Stimulated activated CD8-positive, alpha-beta memory T cell treated with anti-CD3 and anti-CD28 coated beads, Interleukin-12 subunit alpha, Interleukin-12 subunit beta, amount 100 ng/mL, for 1 hour (primary cell): ENCODE measurements at regions not wholly inside any gene's neighbourhood (a gene's known extent, or its start where the extent isn't known, plus 50 kb on each side); places are given as distances from the start of the nearest gene placed in this dataset.
"Not testable (repeated sequence)": the region's sequence is repeated elsewhere in the genome, so short reads cannot be mapped to it uniquely, and the experiment has no call there.

Source experiments
- DNase-seq: peaks from one replicate; pipeline ENCODE4 v3.0.0-alpha.2; 2020; ENCODE audit warnings: low read depth

DNA sequence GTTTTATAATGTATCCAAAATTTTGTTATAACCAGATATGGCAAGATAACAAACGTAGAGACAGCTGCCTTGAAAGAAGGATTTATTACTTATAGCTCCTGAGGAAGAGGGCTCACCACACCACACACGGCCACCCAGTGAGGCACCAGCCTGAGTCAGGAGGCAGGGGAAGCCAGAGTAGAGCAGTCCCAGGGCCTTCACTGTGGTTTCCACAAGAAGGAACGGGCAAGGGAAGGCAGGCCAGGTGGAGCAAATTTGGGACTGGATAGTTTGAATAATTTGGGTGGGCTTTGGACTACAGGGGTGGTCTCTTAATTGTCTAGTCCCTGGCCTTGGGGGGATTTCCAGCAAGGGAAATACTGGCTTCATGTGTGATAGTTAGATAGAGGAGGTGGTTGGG is 72.5 kb downstream of the RRAGC start:
- no peak for DNase-seq

DNA sequence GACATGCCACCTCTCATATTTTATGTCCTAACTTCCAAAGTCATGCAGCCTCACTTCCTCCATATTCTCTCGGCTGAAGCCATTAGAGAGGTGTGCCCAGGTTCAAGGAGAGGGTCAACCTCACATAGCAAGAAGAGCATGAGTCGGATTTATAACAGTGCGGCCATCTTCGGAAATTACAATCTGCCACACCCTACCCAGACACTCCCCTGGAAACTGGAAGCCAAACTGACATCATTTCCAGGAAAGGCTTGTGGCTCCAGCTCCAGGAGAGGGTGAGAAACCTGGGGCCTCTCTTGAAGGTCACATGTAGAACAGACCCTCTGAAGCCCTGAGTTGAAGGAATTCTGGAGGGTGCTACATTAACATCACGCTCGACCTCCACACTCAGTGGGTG is 73.5 kb downstream of the RRAGC start:
- DNase-seq, result no peak

DNA sequence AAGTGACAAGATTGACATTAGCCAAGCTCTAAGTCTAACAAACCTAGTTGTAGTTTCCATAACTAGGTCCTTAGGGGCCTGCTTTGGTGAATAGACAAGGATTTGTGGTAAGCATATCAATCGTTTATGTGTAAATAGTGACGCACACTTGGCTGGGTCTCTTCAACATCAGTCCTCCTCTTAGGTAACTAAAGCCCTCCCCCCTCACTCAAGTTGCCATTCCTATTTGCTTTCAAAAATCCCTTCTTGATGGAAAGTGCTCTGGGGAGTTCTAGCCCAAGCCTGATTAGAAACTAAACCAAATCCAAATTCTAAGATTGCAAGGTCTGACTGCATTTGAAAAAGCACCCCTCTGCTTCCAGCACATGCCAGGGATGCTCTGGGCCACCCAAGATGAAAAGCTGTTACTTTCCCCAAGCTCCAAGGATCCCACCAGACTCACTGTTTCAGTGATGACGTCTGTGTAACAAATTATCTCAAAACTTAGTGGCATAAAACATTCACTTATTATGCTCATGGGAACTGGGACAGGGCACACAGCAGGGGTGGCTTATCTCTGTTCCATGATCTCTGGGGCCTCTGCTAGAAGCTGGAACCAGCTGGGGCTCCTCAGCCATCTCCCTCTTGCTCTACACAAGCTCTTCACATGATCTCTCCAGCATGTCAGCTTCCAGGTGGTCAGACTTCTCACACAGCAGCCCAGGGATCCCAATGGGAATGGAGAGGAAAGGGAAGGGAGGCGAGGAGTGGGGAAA is 74.1 kb downstream of the RRAGC start:
- no peak for DNase-seq

DNA sequence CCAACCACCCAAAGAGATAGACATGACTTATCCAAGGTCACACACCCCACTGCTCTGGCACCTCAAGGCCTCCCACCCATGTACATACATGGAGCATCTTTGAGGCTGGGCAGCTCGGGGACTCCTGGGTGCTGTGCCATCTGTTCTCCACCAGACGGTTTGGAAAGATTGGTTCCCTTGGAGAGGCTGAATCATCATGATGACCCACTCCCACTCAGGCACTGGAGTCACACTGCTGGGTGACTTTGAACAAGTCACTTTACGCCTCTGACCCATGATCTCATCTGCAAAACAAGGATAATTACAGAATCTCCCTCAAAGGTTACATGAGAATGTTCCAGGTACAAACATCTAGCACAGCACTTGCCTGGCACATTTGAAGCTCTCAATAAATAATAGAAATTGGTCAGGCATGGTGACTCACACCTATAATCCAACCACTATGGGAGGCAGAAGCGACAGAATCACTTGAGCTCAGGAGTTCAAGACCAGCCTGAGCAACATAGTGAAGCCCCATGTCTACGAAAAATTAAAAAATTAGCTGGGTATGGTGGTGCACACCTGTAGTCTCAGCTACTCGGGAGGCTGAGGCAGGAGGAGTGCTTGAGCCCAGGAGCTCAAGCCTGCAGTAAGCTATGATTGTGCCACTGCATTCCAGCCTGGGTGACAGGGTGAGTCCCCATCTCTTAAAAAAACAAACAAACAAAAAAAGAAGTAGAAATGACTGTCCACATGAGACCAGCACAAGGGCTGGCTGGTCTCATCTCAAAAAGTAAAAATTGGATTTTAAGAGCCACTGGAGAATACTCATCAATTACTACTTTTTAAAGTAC is 74.9 kb downstream of the RRAGC start:
- no peak for DNase-seq

DNA sequence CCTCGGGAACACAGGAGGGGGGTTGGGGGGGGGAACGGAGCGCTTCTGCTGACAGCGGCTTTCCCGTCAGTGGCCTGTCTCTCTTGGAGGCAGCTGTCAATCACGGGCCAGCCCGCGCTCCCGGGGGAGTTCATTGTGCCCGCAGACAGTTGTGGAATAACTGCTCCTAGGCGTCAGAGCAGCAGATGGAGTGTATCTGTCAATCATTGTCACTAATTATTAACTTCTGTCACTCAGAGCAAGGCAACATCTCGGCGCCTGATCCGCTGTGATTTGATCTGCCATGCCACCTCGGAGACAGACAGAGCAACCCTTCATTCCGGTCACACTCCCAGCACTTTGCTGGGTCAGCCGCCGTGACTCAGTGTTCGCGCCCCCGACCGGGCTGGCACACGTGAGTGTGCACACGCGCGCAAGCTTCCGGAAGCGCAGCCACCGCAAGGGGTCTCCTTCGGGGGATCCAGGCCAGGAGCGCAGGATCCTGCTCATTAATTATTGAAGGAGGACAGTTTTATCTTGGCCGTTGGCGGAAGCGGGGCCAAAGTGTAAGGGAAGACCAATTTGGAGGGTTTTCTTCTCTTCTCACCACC is 75.8 kb downstream of the RRAGC start:
- DNase-seq, result no peak

DNA sequence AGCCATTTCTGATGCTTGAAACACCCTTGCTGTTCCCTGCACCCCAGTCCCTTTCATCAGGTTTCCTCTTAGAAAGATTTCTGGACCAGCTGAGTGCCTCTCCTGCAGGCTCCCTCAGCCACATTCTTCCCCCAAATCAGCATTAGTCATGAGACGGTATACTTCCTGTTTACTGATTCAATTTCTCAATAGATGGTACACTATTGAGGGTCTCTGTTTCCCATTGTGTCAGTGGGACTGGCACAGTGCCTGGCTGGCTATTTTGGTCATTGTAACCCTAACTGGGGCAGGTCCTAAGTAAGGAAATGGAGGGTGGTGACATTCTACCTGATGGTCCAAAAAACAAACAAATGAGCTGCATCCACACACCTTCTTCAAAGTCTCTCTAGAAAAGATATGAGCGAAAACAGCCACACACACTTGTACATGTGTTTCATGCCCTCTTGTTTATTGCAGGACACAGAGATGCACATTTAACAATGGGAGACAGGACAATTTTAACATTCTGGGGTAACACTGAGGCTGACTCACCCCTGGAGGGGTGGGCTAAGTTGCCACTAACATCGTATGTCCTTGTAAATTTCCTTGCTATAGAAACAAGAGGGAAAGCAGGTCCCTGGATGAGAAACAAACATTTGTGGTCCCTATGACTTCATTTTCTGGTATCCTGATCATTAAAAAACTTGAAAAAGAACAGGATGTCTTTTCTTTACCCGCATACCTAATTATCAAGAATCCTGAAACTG is 77.5 kb downstream of the RRAGC start:
- DNase-seq, result no peak

DNA sequence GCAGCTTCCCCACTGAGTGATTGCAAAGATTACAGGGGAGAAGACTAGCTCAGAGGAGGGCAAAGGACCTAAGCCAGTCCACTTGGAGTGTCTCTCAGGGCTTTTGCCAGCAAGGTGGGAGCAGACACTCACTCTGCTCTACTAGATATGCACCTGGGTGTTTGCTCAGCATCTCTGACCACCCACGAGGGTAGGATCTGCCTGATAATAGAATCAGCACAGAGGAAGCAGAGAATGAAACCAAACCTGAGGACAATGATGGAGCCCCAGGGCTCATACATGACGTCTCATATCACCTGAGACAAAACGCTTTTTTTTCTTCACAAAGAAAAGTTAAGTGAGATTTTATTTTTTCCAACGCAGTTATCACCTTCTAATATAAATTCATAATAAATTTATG is 79.4 kb downstream of the RRAGC start:
- DNase-seq, result no peak

DNA sequence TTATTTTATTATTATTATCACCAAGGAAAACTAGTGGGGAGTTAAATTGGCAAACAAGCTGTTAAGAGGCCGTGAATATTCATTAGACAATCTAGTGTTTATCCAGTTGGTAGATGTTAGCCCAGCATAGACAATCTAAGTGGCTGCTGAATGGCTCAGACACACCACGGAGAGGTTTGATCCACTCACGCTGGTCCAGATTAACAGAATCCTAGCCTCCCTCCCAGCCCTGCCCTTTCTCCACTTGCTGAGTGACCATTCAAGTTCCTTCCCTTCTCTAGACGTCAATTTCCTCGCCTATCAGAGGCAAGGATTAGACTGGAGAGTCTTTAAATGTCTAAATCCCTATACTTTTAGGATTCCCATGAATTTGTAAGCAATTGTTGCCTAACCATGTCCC is 80.1 kb downstream of the RRAGC start:
- DNase-seq, result no peak

DNA sequence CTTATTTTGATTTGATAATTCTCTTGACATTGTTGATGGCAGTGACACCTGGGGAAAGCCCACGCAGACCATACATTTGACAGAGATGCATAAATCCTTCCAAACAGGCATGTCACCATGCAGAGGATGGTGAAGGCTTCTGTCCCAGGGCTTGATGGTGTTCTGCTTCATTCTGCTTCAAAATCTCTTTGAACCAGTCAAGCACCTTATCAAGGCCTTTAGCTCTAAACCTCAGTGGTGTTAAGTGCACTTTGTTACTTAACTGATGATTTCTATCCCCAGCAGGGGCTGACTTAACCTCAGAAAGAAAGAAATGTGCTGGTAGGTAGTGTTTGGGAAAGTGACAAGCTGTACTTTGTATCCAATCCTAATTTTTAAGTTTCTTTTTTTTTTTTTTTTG is 81.1 kb downstream of the RRAGC start:
- no peak for DNase-seq

DNA sequence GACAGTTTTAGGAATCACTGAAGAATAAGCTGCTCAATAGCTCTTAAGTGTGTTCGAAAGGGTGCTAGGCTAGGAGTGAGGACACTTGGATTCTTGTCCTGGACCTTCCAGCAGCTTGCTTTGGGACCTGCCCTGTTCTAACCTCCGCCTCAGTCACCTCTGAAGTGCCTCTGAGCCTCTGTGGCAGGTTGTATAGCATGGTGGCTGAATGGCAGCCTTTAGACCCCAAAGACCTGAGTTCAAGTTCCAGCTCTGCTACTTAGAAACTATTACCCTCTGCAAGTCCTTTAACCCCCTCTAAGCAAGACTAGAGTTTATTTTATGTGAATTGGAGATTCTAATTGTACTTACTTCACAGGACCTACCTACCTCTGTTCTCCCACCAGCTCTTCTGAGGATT is 81.5 kb downstream of the RRAGC start:
- DNase-seq, result no peak

DNA sequence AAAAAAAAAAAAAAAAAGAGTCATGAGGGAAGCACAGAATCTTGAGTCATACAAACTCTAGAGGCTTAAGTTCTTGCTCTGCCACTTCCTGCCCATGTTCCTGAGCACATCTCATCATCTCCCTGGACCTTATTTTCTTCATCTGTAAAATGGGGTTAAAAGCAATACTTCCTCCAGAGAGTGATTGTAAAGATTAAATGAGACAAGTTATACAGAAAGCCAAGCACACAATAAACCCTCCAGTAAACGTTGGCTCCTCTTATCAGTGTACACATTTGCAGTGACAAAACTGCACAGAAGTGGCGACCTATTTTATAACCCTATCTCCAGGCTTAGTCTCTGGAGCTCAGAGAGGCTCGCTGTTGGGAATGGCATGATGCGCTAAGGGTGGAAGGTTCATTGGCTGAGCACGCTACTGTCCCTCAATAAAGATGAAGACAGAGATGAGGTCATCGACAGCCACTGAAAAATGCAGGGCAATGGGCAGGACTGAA is 82.1 kb downstream of the RRAGC start:
- no peak for DNase-seq

DNA sequence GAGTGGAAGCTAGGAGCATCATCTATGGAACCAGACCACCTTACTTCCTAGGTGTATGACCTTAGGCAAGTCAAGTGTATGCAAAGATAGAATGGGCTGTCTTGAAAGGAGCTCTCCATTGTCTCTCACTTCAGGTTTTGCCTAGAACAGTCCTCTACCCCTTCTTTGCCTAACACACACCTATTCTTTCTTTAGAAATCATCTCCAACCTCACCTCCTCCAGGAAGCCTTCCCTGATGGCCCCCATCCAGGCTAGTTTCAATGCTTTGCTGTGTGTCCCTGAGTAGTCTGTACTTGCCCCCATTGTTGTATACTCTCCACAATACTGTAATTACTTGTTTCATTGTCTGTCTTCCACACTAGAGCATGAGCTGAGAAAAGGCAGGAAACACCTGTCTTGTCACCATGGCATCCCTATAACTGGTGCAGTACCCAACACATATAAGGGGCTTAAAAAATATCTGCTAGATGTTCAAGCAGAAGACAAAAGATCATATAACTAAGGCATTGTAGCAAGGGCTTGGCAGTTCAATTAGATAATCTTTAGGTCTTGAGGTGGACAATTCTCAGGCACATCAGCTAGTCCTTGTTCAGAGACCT is 83.0 kb downstream of the RRAGC start:
- no peak for DNase-seq

DNA sequence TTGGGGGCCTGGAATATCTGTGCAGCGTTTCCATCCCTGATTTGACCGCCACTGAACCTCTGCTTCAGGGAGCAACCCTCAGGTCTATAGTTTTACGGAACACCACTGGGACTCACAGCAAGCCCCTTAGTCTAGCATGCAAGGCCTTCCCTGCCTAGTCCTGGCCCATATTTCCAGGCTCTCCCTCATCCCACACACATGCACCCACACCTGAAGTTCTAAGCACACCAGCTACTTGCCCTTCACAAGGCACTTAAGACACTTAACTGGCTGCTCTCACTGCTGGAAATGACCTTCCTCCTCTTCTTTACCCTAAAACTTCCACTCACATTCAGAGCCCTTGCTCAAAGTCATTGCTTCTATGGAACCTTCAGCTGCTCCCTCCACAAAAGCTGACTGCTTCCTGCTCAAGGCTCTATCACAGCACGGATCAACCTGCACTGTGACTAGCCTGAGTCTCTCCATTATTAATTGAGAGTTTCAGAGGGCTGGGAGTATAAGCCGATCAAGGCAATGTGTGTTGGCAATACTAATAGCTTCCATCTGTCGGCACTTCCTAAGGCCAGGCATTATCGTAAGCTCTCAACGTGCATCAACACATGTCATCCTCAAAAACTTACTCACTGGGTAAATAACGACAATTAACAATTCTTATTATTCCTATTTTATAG is 84.3 kb downstream of the RRAGC start:
- DNase-seq, result no peak

DNA sequence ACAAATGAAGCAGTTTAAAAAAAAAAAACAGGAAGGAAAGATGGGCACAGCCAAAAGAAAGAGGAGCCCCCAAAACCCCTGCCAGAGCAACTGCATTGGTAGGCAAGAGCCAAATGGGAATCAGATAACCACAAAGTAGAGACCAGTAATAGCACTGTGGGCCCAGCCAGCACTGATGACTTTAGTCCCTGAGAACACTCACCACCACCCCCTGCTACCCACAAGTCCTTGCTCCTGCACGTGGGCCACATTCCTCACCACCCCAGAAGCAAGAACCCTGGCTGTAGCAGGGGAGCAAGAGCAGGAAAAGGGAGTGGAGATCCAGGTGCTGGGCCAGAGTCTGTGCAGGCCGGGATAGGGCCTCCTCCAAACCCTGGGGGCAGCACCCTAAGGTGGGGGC is 86.1 kb downstream of the RRAGC start:
- no peak for DNase-seq

DNA sequence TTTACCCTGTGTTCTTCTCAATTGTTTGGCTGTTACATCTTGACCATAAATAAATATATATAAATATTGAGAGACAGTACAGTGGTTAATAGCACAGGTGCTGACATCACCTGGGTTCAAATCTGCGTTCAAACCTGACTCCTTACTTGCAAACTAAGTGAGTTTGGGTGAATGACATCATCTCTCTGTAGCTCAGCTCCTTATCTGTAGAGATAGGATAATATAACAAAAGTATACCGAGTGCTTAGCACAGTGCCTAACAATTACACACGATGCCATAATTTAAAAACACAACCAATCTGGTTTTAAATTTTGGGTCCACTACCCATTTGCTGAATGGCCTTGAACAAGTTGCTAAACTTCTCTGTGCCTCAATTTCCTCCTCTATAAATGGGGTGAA is 86.6 kb downstream of the RRAGC start:
- no peak for DNase-seq

DNA sequence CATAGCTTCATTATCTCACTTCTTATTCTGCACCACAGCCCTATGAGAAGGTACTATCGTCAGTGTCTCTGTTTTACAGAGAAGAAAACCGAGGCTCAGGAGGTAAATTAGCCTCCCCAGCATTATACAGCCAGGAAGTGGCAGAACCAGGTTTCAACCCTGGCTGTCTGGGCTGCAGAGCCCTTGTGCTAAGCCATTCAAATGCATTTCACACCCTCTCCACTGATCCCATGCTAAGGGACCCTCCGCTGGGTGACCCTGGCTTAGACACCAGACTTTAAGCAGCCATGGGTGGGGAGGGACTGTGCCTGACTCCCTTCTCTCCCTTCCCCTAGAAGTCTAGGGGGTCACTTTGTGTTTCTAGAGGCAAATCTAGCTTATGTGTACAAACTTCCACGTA is 87.5 kb downstream of the RRAGC start:
- DNase-seq, result no peak

DNA sequence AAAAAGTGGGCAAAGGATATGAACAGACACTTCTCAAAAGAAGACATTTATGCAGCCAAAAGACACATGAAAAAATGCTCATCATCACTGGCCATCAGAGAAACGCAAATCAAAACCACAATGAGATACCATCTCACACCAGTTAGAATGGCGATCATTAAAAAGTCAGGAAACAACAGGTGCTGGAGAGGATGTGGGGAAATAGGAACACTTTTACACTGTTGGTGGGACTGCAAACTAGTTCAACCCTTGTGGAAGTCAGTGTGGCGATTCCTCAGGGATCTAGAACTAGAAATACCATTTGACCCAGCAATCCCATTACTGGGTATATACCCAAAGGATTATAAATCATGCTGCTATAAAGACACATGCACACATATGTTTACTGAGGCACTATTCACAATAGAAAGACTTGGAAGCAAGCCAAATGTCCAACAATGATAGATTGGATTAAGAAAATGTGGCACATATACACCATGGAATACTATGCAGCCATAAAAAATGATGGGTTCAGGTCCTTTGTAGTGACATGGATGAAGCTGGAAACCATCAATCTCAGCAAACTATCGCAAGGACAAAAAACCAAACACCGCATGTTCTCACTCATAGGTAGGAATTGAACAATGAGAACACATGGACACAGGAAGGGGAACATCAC is 88.9 kb downstream of the RRAGC start:
- not testable (repeated sequence) for DNase-seq

DNA sequence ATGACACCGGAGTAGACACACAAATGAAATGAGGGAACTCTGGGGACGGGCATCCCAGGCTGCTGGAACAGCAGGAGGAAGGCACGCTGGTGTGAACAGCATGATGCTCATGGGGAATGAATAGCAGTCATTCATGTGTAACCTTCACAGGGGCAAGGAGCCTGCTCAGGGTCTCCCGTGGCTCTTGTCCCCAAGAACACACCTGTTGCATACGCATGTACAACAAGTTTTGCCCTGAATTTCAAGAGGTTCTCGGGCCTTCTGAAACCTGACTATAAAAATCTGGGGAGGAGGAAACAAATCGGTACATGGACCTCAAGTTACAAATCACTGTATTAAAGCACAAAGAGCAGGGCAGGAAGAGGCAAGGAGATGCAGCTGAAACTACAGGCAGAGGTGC is 93.4 kb downstream of the RRAGC start:
- DNase-seq, result no peak

DNA sequence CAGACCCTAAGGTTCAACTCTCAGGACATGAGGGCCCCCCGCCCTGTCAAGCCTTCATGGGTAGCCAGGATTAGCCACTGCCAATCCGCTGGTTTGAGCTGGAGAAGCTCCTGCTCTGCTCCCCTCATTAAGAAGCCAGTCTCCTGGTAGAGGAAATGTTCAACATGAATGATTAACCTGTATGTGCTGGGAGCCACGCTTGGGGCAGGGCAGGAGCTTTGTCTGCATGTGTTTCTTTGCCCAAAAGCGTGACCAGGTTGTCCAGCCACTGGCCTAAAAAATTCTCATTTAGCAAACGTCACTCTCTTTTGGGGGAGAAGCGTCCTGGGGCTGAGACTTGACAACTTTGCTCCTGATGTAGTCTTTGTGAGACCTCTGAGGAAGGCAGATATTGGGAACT is 96.5 kb downstream of the RRAGC start:
- no peak for DNase-seq

DNA sequence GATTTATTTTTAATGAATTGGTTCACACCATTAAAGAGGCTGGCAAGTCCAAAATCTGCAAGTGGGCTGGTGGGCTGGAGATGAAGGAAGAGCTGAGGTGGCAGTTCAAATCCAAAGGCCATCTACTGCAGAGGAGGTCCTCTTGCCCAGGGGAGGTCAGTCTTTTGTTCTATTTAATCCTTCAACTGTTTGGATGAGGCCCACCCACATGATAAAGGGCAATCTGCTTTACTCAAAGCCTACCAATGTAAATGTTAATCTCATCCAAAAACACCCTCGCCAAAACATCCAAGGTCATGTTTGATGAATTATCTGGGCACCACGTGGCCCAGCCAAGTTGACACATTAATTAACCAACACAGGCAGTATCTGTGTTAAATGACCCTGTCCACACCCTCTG is 99.0 kb downstream of the RRAGC start:
- no peak for DNase-seq

DNA sequence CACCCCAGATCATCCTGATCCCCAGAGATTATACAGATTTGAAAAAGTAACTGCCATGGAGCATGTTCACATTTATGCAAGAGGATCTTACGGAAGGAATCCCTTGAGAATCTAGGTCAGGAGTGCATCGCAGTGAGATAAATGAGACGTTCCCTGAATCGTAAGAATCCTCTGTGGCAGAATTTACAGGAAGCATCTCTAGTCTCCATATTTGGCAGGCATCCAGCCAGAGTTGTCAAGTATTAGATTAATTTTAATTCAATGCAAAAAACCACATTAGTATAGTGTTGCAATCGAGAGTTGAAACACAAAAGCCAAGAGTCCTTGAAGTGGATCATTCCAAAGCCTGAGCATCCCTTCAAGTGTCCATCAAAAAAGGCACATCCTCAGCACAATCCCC is 100.8 kb downstream of the RRAGC start:
- no peak for DNase-seq
